OCI-LY3 (cell line): ENCODE measurements at regions not wholly inside any gene's neighbourhood (a gene's known extent, or its start where the extent isn't known, plus 50 kb on each side); places are given as distances from the start of the nearest gene placed in this dataset.

Experiments
- H2AFZ ChIP-seq: fragments of 200-600, 300-600 bp; shearing (Covaris generic); 2 replicates; pipeline ENCODE4 v1.6.0; 2014; ENCODE audit warnings: antibody characterized with exemption, low read depth, low read length
- H3K27ac ChIP-seq: fragments of 200-600, 300-600 bp; sonication (generic); 2 replicates; pipeline ENCODE4 v1.5.1; 2014; ENCODE audit warnings: mild to moderate bottlenecking, low read length, moderate library complexity, mixed read lengths
- H3K27me3 ChIP-seq: fragments of 200-600, 300-600 bp; sonication (generic); 2 replicates; pipeline ENCODE4 v1.6.1; 2014; ENCODE audit warnings: low read depth, low read length, mixed read lengths
- H3K36me3 ChIP-seq: fragments of 200-600, 300-600 bp; sonication (generic); replicated peaks from 2 replicates; pipeline ENCODE3; 2014; ENCODE audit warnings: low read depth, low read length, mixed read lengths
- H3K4me1 ChIP-seq: fragments of 300-600, 200-600 bp; sonication (generic); 2 replicates; pipeline ENCODE4 v1.6.1; 2014; ENCODE audit warnings: low read length, mixed read lengths
- H3K4me2 ChIP-seq: fragments of 200-600, 300-600 bp; sonication (generic); 2 replicates; pipeline ENCODE4 v1.6.1; 2014; ENCODE audit warnings: low read length, mixed read lengths
- H3K4me3 ChIP-seq: fragments of 300-600, 200-600 bp; sonication (generic); 2 replicates; pipeline ENCODE4 v1.5.1; 2014; ENCODE audit warnings: antibody characterized with exemption, mild to moderate bottlenecking, low read length, moderate library complexity
- H3K79me2 ChIP-seq: fragments of 300-600, 200-600 bp; shearing (Covaris generic); 2 replicates; pipeline ENCODE4 v1.6.1; 2014; ENCODE audit warnings: mild to moderate bottlenecking, low read length, mixed read lengths
- H3K9ac ChIP-seq: fragments of 300-600, 200-600 bp; shearing (Covaris generic); 2 replicates; pipeline ENCODE4 v1.6.0; 2014; ENCODE audit warnings: mild to moderate bottlenecking, low read length, moderate library complexity
- H3K9me3 ChIP-seq: fragments of 200-600, 300-600 bp; shearing (Covaris generic); 2 replicates; pipeline ENCODE4 v1.6.1; 2014; ENCODE audit warnings: low read length, mixed read lengths; ENCODE audit not compliant: insufficient read depth
- H4K20me1 ChIP-seq: fragments of 200-600, 300-600 bp; sonication (generic); 2 replicates; pipeline ENCODE4 v1.6.1; 2016; ENCODE audit warnings: low read length, mixed read lengths; ENCODE audit not compliant: insufficient read depth
- EZH2phosphoT487 ChIP-seq: fragments of 200-600 bp; shearing (Covaris generic); IDR thresholded peaks from 2 replicates; pipeline ENCODE4 v1.6.1; 2018; ENCODE audit warnings: antibody characterized with exemption, mixed run types, low read depth
- TF ChIP-seq, protein P1 (sequence below): fragments of 200-600, 300-600 bp; sonication (generic); IDR thresholded peaks from 2 replicates; pipeline ENCODE4 v1.5.1; 2014; ENCODE audit warnings: antibody characterized with exemption, low read length, low read depth

DNA sequence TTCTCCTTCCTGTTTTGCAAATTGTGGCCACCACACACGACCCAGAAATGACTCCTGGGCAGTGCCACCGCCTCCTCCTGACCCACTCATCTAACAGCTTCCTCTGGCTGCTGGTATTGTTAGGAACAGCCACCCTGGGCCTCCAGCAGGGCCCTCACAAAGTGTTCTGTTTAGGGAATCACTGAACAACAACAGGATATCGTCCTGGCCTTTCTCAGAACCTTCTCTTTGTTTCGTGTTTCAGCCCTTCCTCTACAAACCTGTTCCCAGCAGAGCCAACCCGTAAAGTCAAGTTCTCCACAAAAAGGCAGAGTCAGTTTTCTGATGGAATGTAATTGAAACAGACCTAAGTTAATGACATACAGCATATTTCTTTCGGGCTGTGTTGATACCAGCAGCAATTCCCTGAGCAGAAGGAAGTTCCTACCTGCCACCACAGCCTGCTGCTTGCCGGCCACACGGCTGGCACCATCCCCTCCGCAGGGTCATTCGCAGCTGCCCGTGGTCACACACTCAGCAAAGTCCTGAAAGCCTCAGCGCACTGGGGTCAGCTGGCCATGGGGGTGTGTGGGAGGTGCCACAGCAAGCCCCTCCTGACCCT lies 91.7 kb upstream of the PITRM1 start:
- H2AFZ ChIP-seq: no peak overlapping the region

DNA sequence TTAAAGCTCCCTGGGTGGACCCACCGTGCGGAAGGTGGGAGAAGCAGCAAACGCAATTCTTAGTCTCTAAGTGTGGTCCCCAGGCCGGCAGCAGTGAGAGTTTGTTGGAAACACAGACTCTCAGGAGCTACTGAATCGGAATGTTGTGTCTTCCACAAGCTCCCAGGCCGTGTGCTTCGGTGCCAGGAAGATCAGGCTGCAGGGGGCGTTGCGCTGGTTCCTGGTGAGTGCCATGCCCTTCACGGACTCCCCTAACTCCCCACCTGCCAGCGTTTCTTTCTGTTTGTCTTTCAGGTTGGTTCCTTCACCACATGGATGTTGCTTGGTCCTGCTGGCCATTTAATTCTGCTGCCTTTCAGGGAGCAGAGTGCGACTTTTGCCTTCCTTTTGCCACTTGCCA lies 91.2 kb upstream of the PITRM1 start:
- H3K9me3 ChIP-seq: no peaks in the 10 kb centered on the region
- H3K4me2 ChIP-seq: no peak overlapping the region
- TF ChIP-seq, protein P1, sequence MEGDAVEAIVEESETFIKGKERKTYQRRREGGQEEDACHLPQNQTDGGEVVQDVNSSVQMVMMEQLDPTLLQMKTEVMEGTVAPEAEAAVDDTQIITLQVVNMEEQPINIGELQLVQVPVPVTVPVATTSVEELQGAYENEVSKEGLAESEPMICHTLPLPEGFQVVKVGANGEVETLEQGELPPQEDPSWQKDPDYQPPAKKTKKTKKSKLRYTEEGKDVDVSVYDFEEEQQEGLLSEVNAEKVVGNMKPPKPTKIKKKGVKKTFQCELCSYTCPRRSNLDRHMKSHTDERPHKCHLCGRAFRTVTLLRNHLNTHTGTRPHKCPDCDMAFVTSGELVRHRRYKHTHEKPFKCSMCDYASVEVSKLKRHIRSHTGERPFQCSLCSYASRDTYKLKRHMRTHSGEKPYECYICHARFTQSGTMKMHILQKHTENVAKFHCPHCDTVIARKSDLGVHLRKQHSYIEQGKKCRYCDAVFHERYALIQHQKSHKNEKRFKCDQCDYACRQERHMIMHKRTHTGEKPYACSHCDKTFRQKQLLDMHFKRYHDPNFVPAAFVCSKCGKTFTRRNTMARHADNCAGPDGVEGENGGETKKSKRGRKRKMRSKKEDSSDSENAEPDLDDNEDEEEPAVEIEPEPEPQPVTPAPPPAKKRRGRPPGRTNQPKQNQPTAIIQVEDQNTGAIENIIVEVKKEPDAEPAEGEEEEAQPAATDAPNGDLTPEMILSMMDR: no peak
- no peak for TF ChIP-seq EZH2phosphoT487
- no peak overlapping the region for H2AFZ ChIP-seq
- H3K9ac ChIP-seq: no peak overlapping the region
- no peak overlapping the region for H3K27ac ChIP-seq
- H3K4me1 ChIP-seq: no peaks in the 10 kb centered on the region
- no peaks in the 10 kb centered on the region for H3K36me3 ChIP-seq
- no peaks in the 10 kb centered on the region for H4K20me1 ChIP-seq
- H3K79me2 ChIP-seq: no peaks in the 10 kb centered on the region
- H3K4me3 ChIP-seq: no peak overlapping the region
- no peaks in the 10 kb centered on the region for H3K27me3 ChIP-seq

More for the DNA sequence above, 91.7 kb upstream of the PITRM1 start:
- Histone ChIP-seq H3K4me1 (no peaks in the 10 kb centered on the region), H3K9ac (no peak overlapping the region), H3K27ac (no peak overlapping the region), H4K20me1 (no peaks in the 10 kb centered on the region), H3K4me2 (no peak overlapping the region), H3K27me3 (no peaks in the 10 kb centered on the region), H3K36me3 (no peaks in the 10 kb centered on the region), H3K79me2 (no peaks in the 10 kb centered on the region), H3K9me3 (no peaks in the 10 kb centered on the region), H3K4me3 (no peak overlapping the region)
- TF ChIP-seq EZH2phosphoT487: no peak

DNA sequence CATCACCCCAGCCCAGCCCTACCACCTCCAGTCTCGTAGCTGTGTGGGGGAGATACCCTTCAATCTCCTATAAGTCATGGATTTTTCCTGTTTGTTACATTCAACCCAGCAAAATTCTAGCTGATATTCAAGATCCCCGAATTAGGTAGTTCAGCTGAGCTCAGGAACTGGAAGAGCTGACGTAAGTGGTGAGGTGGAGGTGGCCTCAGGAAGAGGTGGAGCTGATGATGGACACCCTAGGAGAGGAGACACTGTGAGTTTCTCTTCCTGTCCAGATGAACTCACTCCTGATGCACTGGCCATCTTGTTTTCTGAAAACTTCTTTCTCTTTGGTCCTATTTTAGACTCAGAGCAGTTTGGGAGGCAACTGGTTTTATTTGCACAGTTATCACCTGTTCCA lies 90.5 kb upstream of the PITRM1 start:
- H3K4me3 ChIP-seq: no peak overlapping the region
- TF ChIP-seq, protein P1: no peak
- TF ChIP-seq EZH2phosphoT487: no peak
- H3K9ac ChIP-seq: no peak overlapping the region
- no peak overlapping the region for H3K27ac ChIP-seq
- H2AFZ ChIP-seq: no peak overlapping the region
- no peak overlapping the region for H3K4me2 ChIP-seq
- H3K27me3 ChIP-seq: no peaks in the 10 kb centered on the region
- H4K20me1 ChIP-seq: no peaks in the 10 kb centered on the region
- H3K79me2 ChIP-seq: no peaks in the 10 kb centered on the region
- no peaks in the 10 kb centered on the region for H3K36me3 ChIP-seq
- no peaks in the 10 kb centered on the region for H3K4me1 ChIP-seq
- H3K9me3 ChIP-seq: no peaks in the 10 kb centered on the region

DNA sequence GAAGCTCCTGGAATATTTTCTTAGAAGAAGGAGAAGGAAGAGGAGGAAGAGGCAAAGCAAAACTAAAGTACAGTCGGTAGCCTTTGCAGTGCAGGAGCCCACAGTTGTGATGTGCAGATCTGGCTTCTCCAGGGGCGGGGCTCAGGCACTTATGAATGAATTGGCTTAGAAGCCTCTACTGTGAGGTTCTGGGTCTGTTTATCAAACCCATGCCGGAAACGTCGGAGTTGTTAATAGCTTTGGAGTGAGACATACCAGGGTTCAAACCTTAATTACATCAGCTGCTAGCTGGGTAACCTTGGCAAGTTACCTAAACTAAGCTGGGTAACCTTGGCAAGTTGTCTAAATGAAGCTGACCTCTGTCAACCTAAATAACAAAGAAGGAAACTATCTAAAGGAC lies 89.3 kb upstream of the PITRM1 start:
- Histone ChIP-seq H3K27ac (no peak overlapping the region), H3K4me3 (no peak overlapping the region), H3K27me3 (no peaks in the 10 kb centered on the region), H3K79me2 (no peaks in the 10 kb centered on the region), H3K9ac (no peak overlapping the region), H3K36me3 (no peaks in the 10 kb centered on the region), H3K4me1 (no peaks in the 10 kb centered on the region), H4K20me1 (no peaks in the 10 kb centered on the region), H2AFZ (no peak overlapping the region), H3K9me3 (no peaks in the 10 kb centered on the region), H3K4me2 (no peak overlapping the region)
- TF ChIP-seq, protein P1: no peak
- TF ChIP-seq EZH2phosphoT487: no peak
